ENCODE measurements at regions not wholly inside any gene's neighbourhood (a gene's known extent, or its start where the extent isn't known, plus 50 kb on each side); places are given as distances from the start of the nearest gene placed in this dataset.

GRCh38 chr4:173929921-173930320, 353.5 kb downstream of the FBXO8 start:
- DNase-seq (ENCODE audit: low spot score in 2 of 2): no peak
- Histone ChIP-seq H3K27ac (no peak overlapping the region), H3K9me3 (no peaks in the 10 kb centered on the region), H3K4me1 (no peaks in the 10 kb centered on the region), H3K36me3 (no peaks in the 10 kb centered on the region), H3K4me3 (no peak overlapping the region), H3K27me3 (no peaks in the 10 kb centered on the region)
- TF ChIP-seq CTCF (IDR thresholded peaks at IDR 0.05) (no peak), EP300 (IDR thresholded peaks at IDR 0.05) (no peak), POLR2A (IDR thresholded peaks at IDR 0.05) (no peak), POLR2AphosphoS5 (IDR thresholded peaks at IDR 0.05) (no peak)
- WGBS: 80% methylated on average over 3 of the region's 3 CpGs

GRCh38 chr4:173924561-173924960, 358.9 kb downstream of the FBXO8 start:
- TF ChIP-seq CTCF (IDR thresholded peaks at IDR 0.05) (no peak), POLR2A (IDR thresholded peaks at IDR 0.05) (no peak), EP300 (IDR thresholded peaks at IDR 0.05) (no peak), POLR2AphosphoS5 (IDR thresholded peaks at IDR 0.05) (no peak)
- H3K4me1 ChIP-seq: no peaks in the 10 kb centered on the region
- 59% methylated on average over 4 of the region's 4 CpGs for WGBS
- DNase-seq (ENCODE audit: low spot score in 2 of 2): no peak
- no peaks in the 10 kb centered on the region for H3K9me3 ChIP-seq
- no peak overlapping the region for H3K4me3 ChIP-seq
- no peaks in the 10 kb centered on the region for H3K27me3 ChIP-seq
- H3K36me3 ChIP-seq: no peaks in the 10 kb centered on the region
- H3K27ac ChIP-seq: no peak overlapping the region

GRCh38 chr4:173919861-173920260, 363.6 kb downstream of the FBXO8 start:
- Histone ChIP-seq H3K9me3 (no peaks in the 10 kb centered on the region), H3K4me3 (no peak overlapping the region), H3K36me3 (no peaks in the 10 kb centered on the region), H3K27ac (no peak overlapping the region), H3K27me3 (no peaks in the 10 kb centered on the region), H3K4me1 (no peaks in the 10 kb centered on the region)
- 64% methylated on average over 1 of the region's 1 CpG for WGBS
- TF ChIP-seq EP300 (IDR thresholded peaks at IDR 0.05): no peak
- no peak for TF ChIP-seq POLR2AphosphoS5 (IDR thresholded peaks at IDR 0.05)
- TF ChIP-seq POLR2A (IDR thresholded peaks at IDR 0.05): no peak
- TF ChIP-seq CTCF (IDR thresholded peaks at IDR 0.05): no peak
- DNase-seq (ENCODE audit: low spot score in 2 of 2): no peak

- WGBS: 40% methylated on average over 2 of the region's 2 CpGs
- Histone ChIP-seq H3K9me3 (no peaks in the 10 kb centered on the region), H3K27ac (no peak overlapping the region), H3K4me1 (no peaks in the 10 kb centered on the region), H3K4me3 (no peak overlapping the region), H3K36me3 (no peaks in the 10 kb centered on the region), H3K27me3 (no peaks in the 10 kb centered on the region)
- DNase-seq (ENCODE audit: low spot score in 2 of 2): no peak
- TF ChIP-seq CTCF (IDR thresholded peaks at IDR 0.05) (no peak), POLR2A (IDR thresholded peaks at IDR 0.05) (no peak), POLR2AphosphoS5 (IDR thresholded peaks at IDR 0.05) (no peak)
These were observed 364.3 kb downstream of the FBXO8 start for GRCh38 chr4:173919196-173919595.

GRCh38 chr4:173917255-173917960, 366.1 kb downstream of the FBXO8 start:
- WGBS: 50% methylated on average over 8 of the region's 8 CpGs
- H3K27ac ChIP-seq: peak overlapping the region; percentile 39
- no peaks in the 10 kb centered on the region for H3K27me3 ChIP-seq
- no peak overlapping the region for H3K4me3 ChIP-seq
- DNase-seq (ENCODE audit: low spot score in 2 of 2): no peak
- no peaks in the 10 kb centered on the region for H3K36me3 ChIP-seq
- H3K4me1 ChIP-seq: no peaks in the 10 kb centered on the region
- TF ChIP-seq CTCF (IDR thresholded peaks at IDR 0.05): no peak
- TF ChIP-seq EP300 (IDR thresholded peaks at IDR 0.05): peak; percentile 69
- no peaks in the 10 kb centered on the region for H3K9me3 ChIP-seq
